ENCODE measurements at regions not wholly inside any gene's neighbourhood (a gene's known extent, or its start where the extent isn't known, plus 50 kb on each side); places are given as distances from the start of the nearest gene placed in this dataset.

DNA sequence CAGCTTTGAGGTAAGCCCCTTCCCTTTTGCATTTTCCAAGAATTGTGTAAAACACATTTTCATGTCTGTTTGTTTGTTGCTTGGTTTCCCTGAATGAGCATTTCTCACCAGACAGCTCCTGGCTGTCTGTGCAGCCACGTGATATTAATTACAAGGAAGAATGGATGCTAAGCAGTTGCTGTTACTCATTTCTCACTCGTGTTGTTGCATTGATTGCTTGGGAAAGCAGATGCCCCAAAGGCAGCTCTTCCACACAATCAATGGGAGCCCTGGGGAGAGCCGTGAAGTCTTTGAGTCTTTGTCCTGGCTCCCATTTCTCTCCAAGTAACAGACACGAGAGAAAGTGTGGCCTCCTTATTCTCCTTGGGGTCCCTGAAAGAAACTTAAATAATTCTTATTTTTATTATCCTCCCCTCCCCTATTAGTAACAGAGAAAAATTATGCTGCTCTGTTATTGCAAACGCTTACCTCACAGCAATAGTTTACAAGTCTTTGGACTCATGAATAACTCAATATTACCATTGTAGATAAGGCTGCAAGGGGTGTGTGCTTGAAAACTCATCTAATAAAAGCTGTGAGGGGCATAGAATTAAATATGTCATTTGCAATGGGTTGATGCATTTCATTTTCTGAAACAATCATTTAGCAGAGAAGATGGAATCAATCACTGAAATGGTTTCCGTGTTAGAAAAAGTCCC, 127.7 kb upstream of the CAMK1G start:
- DNase-seq (ENCODE audit: insufficient read length, low spot score) (no peak), FAIRE-seq (no peak)
- TF ChIP-seq POU2F2 (IDR thresholded peaks at IDR 0.05; ENCODE audit: low read depth, low read length): no peak
- TF ChIP-seq POLR2AphosphoS5 (IDR thresholded peaks at IDR 0.05; ENCODE audit: low read depth, low read length): no peak
- TF ChIP-seq PAX5 (IDR thresholded peaks at IDR 0.05; ENCODE audit: insufficient read depth, low read length, severe bottlenecking): no peak
- TF ChIP-seq POLR2A (IDR thresholded peaks at IDR 0.05; ENCODE audit: low read depth, low read length): no peak
- no peak for TF ChIP-seq SPI1 (IDR thresholded peaks at IDR 0.05; ENCODE audit: low read depth, low read length)
- TF ChIP-seq TAF1 (IDR thresholded peaks at IDR 0.05; ENCODE audit: low read depth, low read length): no peak

DNA sequence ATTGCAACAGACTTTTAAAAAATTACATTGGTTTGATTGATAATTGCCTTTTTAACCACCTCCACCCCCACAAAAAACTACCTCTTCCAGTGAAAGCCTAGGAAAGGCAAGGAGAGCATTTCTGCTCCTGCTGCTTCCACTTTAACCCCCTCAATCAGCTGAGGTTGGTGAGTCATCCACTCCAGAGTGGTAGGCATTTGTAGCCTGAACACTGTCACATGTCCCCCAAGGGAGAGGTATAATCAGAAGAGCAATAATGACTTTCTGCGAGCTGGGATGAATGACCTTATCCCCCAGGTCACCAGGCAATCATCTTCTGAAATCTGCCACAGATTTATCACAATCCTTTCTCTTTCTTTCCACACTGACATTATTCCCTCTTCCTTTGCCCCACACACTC, 126.6 kb upstream of the CAMK1G start:
- FAIRE-seq: no peak
- no peak for DNase-seq (ENCODE audit: insufficient read length, low spot score)
- TF ChIP-seq SPI1 (IDR thresholded peaks at IDR 0.05; ENCODE audit: low read depth, low read length) (no peak), PAX5 (IDR thresholded peaks at IDR 0.05; ENCODE audit: insufficient read depth, low read length, severe bottlenecking) (no peak), POU2F2 (IDR thresholded peaks at IDR 0.05; ENCODE audit: low read depth, low read length) (no peak)

DNA sequence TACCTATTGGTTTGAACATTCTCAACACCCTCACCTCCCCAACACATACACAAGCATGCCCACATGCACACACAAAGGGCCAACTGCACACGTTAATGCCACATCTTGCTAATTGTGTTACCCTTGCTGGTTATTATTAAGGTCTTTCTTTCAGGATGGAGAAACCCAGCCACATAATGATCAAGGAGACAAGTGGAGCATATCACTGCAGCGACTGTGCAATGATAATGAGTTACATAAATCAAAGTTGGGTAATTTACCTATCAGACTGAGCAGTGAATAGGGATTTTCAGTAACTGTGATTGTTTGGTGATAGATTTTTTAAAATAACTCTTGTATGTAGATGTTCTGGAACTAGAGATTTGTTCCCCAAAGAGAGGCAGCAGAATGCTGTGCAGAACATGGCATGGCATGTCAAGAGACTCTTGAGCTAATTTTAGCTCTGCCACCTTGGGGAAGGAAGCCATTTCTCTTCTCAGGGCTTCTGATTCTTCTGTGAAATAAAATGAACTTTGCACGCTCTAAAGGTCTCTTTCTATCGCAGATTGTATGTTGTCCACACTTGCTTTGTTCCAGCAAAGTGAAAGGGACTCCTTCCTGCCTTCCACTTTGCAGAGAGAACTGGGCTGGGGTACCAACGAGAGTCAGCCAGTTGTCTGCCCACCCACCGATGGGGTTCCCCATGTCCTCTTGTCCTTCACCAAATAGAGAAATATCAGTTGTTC, 126.0 kb upstream of the CAMK1G start:
- DNase-seq (ENCODE audit: insufficient read length, low spot score) (no peak), FAIRE-seq (no peak)
- TF ChIP-seq POLR2AphosphoS5 (IDR thresholded peaks at IDR 0.05; ENCODE audit: low read depth, low read length): no peak
- no peak for TF ChIP-seq POLR2A (IDR thresholded peaks at IDR 0.05; ENCODE audit: low read depth, low read length)
- no peak for TF ChIP-seq POU2F2 (IDR thresholded peaks at IDR 0.05; ENCODE audit: low read depth, low read length)
- no peak for TF ChIP-seq TAF1 (IDR thresholded peaks at IDR 0.05; ENCODE audit: low read depth, low read length)
- no peak for TF ChIP-seq SPI1 (IDR thresholded peaks at IDR 0.05; ENCODE audit: low read depth, low read length)
- no peak for TF ChIP-seq PAX5 (IDR thresholded peaks at IDR 0.05; ENCODE audit: insufficient read depth, low read length, severe bottlenecking)

DNA sequence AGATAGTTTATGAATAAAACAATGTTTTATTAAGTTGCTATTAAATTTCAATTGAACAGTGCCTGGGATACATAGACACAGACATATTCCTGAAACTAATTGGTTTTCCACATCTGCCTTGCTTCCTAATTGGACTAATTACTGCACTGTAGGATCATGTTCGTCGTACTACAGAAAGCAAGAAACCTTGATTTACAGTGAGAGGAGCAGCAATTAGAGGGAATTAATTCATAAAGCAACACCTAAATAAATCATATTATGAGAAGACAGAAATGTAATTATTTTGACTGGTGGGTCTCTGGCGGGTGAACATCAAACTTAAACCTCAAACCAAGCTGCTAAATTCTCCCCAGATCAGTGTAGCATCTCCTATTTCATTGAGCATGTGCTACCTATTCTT, 124.6 kb upstream of the CAMK1G start:
- no peak for TF ChIP-seq SPI1 (IDR thresholded peaks at IDR 0.05; ENCODE audit: low read depth, low read length)
- FAIRE-seq: no peak
- DNase-seq (ENCODE audit: insufficient read length, low spot score): no peak

DNA sequence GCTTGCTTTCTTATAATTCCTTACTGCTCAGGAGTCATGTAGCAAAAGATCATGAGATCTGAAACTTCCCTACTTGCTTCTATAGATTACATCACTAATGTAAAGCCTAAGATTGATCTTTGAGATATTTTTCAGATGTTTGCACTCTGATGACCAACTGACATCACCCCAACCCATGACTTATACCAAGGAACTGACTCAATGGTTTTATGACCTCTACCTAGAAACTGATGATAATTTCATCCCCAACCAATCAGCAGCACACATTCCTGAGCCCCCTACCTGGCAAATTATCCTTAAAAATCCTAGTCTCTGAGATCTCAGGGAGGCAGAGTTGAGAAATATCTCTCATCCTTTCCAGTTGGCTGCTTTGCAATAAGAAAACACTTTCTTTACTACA, 122.3 kb upstream of the CAMK1G start:
- FAIRE-seq (no peak), DNase-seq (ENCODE audit: insufficient read length, low spot score) (no peak)
- no peak for TF ChIP-seq PAX5 (IDR thresholded peaks at IDR 0.05; ENCODE audit: insufficient read depth, low read length, severe bottlenecking)

DNA sequence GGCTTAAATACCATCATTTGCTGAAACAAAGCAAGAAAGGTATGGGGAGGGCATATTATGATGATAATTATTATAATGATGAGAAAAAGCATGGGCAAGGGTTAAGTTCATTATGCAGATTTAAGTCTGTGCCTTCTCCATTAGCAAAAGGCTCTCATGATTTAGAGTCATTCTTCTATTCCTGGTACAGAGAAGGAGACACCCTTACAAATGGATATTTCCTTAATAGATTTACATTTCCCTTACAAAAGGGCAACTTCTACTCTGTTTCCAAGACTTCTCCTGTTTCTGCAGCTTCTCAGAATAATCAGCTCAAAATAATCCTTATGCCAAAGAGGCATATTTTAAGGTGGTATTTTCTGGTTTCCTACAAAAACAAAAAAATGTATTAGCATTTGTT, 121.1 kb upstream of the CAMK1G start:
- FAIRE-seq: no peak
- no peak for DNase-seq (ENCODE audit: insufficient read length, low spot score)
- TF ChIP-seq POLR2A (IDR thresholded peaks at IDR 0.05; ENCODE audit: low read depth, low read length) (no peak), PAX5 (IDR thresholded peaks at IDR 0.05; ENCODE audit: insufficient read depth, low read length, severe bottlenecking) (no peak), TAF1 (IDR thresholded peaks at IDR 0.05; ENCODE audit: low read depth, low read length) (no peak)

DNA sequence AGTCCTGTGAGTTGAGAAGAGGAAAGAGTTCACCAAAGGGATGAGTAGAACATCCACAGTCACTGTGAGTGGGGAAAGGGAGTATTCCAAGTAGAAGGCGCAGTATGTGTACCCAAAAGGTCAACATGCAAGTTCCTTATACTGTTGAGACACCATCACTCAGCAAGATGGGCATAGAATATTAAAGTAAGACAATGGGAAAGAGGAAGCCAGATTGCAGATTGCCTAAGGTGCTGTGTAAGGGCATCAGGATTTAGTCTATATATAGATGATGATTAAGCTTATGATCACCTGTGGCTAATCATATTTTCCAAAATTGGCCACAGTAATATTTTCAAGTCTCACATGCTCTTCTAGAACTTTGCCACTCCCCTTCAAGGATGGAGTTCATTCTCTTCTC, 120.1 kb upstream of the CAMK1G start:
- TF ChIP-seq POLR2A (IDR thresholded peaks at IDR 0.05; ENCODE audit: low read depth, low read length) (no peak), POLR2AphosphoS5 (IDR thresholded peaks at IDR 0.05; ENCODE audit: low read depth, low read length) (no peak), POU2F2 (IDR thresholded peaks at IDR 0.05; ENCODE audit: low read depth, low read length) (no peak), TAF1 (IDR thresholded peaks at IDR 0.05; ENCODE audit: low read depth, low read length) (no peak), PAX5 (IDR thresholded peaks at IDR 0.05; ENCODE audit: insufficient read depth, low read length, severe bottlenecking) (no peak), SPI1 (IDR thresholded peaks at IDR 0.05; ENCODE audit: low read depth, low read length) (no peak)
- FAIRE-seq (no peak), DNase-seq (ENCODE audit: insufficient read length, low spot score) (no peak)

DNA sequence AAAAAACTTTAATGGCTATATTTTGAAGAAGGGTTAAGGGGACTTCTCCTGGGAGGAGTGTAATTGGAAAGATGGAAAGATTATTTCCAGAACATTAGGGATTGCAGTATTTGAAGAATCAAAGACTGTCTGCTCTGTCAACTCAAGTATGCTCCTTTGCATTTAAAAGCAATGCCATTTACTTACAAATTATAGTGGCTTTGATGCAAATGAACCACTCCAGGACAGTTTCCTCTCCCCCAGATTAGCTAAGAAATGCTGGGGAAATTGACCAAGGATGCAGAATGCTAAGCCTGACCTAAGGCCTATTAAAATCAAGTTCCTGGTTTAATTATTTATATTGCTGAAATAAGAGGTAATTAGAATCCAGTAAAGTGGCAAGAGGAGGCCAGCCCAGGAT, 110.5 kb upstream of the CAMK1G start:
- TF ChIP-seq POLR2AphosphoS5 (IDR thresholded peaks at IDR 0.05; ENCODE audit: low read depth, low read length): no peak
- TF ChIP-seq POLR2A (IDR thresholded peaks at IDR 0.05; ENCODE audit: low read depth, low read length): no peak
- TF ChIP-seq POU2F2 (IDR thresholded peaks at IDR 0.05; ENCODE audit: low read depth, low read length): no peak
- no peak for TF ChIP-seq SPI1 (IDR thresholded peaks at IDR 0.05; ENCODE audit: low read depth, low read length)
- TF ChIP-seq PAX5 (IDR thresholded peaks at IDR 0.05; ENCODE audit: insufficient read depth, low read length, severe bottlenecking): no peak
- DNase-seq (ENCODE audit: insufficient read length, low spot score) (no peak), FAIRE-seq (no peak)

DNA sequence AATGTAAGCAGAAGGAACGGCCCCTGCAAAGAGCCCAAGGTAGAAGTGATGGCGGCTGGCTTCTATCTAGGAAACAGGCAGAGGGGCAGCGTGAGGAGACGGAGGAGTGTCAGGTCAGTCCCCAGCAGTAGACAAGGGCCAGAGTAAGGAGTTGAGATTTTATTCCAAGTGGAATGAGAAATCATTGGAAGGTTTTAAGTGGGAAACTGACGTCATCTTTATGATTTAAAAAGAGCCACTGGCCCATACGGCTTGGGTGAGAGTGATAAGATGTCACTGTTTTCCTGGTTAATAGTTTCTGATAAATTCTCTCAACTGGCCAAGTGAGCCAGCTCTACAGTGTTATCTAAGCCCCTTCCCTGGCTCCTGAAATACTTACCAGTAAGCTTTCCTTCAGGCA, 103.2 kb upstream of the CAMK1G start:
- DNase-seq (ENCODE audit: insufficient read length, low spot score) (no peak), FAIRE-seq (no peak)
- TF ChIP-seq SPI1 (IDR thresholded peaks at IDR 0.05; ENCODE audit: low read depth, low read length) (no peak), POLR2AphosphoS5 (IDR thresholded peaks at IDR 0.05; ENCODE audit: low read depth, low read length) (no peak), TAF1 (IDR thresholded peaks at IDR 0.05; ENCODE audit: low read depth, low read length) (no peak), PAX5 (IDR thresholded peaks at IDR 0.05; ENCODE audit: insufficient read depth, low read length, severe bottlenecking) (no peak), POLR2A (IDR thresholded peaks at IDR 0.05; ENCODE audit: low read depth, low read length) (no peak), POU2F2 (IDR thresholded peaks at IDR 0.05; ENCODE audit: low read depth, low read length) (no peak)

DNA sequence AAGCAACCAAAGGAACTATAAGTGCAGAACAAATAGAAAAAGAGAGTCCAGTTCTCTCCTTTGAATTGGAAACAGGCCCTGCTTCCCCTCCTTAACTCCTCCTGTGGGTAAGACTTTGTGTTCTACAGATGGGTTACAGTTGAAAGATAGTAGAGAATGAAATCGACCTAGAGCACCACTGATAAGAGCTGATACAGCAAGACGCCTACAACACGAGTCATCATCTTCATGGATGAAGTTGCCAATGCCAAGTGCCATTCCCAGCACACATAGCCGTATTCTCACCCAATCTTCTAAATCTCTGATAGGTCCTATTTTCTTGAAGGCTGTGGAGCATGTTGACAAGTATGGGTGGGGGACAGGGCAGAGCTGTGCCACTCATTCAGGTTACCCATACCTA, 99.8 kb upstream of the CAMK1G start:
- DNase-seq (ENCODE audit: insufficient read length, low spot score): no peak
- TF ChIP-seq POLR2A (IDR thresholded peaks at IDR 0.05; ENCODE audit: low read depth, low read length) (no peak), POU2F2 (IDR thresholded peaks at IDR 0.05; ENCODE audit: low read depth, low read length) (no peak), POLR2AphosphoS5 (IDR thresholded peaks at IDR 0.05; ENCODE audit: low read depth, low read length) (no peak), TAF1 (IDR thresholded peaks at IDR 0.05; ENCODE audit: low read depth, low read length) (no peak), SPI1 (IDR thresholded peaks at IDR 0.05; ENCODE audit: low read depth, low read length) (no peak), PAX5 (IDR thresholded peaks at IDR 0.05; ENCODE audit: insufficient read depth, low read length, severe bottlenecking) (no peak)
- no peak for FAIRE-seq

All from GM12891 (cell line).